GM18519 (cell line): ENCODE measurements at regions not wholly inside any gene's neighbourhood (a gene's known extent, or its start where the extent isn't known, plus 50 kb on each side); places are given as distances from the start of the nearest gene placed in this dataset.
"Not testable (repeated sequence)": the region's sequence is repeated elsewhere in the genome, so short reads cannot be mapped to it uniquely, and the experiment has no call there.

Experiments
- ATAC-seq: cut with Tn5 transposase; IDR thresholded peaks from one replicate; pipeline ENCODE4 v1.9.1; 2021; ENCODE audit warnings: mild to moderate bottlenecking, moderate library complexity; ENCODE audit not compliant: unreplicated experiment, low FRiP score

- no peak for ATAC-seq
Observed at GRCh38 chr10:9381733-9382532, 1327.4 kb downstream of the GATA3 start.

DNA sequence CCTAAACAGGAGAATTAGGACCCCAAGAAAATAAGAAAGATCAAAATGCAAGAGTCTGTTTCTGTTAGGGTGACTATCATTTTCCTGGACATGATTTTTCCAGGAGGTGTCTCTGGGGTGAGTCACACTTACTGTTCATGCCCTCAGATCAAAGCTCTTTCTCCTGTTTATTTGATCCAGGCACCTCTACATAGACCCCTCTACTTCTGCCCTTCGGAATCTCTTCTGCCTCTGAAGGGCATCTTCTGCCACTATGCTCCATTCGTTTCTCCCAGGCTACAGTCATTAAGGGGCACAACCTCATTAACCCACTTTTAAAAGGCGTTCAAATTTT is 1328.0 kb downstream of the GATA3 start:
- ATAC-seq: no peak

- no peak for ATAC-seq
Observed at GRCh38 chr10:9390516-9390915, 1336.0 kb downstream of the GATA3 start.

DNA sequence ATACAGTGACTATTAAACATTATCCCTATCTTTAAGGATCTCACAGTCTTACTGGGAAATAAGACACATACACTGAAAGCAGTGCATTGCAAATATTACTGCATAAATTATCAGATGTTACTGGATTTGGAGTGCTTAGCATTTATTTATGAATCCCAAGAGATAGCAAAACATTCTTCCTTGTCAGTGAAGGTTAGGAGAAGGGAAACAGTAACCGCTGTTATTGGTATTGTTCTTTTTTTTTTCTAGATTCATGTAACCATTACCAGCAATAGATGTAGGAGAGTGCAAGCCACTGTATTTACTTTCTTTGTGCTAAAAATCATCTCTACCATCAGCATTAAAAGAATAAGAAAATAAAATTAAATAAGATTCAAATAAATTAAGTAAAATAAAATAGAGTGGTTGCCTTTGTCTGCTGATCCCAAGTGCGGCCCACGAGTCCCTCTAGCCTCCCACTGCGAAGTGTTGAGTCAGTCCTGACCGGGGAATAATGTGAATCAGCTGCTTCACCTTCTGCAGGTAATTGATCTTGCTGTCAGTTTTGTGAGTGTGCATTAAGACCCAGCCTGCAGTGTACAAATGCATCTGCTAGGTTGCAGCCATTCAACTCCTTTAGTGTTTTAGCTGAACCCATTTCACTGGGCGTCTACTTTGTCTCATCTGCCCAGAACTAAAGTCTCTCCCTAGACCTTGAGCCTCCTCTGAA is 1344.9 kb downstream of the GATA3 start:
- ATAC-seq: no peak

DNA sequence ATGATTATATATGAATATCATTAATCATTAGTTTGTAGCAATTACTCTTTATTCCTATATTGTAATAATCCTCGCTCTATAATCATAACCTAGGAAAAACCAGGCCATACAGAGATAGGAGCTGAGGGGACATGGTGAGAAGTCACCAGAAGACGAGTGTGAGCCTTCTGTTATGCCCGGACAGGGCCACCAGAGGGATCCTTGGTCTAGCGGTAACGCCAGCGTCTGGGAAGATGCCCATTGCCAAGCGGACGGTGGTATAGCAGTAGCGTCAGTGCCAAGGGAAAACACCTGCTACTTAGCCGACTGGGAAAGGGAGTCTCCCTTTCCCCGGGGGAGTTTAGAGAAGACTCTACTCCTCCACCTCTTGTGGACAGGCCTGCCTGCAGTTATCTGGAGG is 1347.6 kb downstream of the GATA3 start:
- not testable (repeated sequence) for ATAC-seq

GRCh38 chr10:9402507-9403195 is 1348.2 kb downstream of the GATA3 start:
- not testable (repeated sequence) for ATAC-seq

DNA sequence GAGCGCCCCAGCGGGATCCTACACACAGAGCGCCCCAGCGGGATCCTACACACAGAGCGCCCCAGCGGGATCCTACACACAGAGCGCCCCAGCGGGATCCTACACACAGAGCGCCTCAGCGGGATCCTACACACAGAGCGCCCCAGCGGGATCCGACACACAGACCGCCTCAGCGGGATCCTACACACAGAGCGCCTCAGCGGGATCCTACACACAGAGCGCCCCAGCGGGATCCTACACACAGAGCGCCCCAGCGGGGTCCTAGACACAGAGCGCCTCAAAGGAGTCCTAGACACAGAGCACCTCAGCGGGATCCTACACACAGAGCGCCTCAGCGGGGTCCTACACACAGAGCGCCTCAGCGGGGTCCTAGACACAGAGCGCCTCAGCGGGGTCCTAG is 1352.7 kb downstream of the GATA3 start:
- ATAC-seq: not testable (repeated sequence)

DNA sequence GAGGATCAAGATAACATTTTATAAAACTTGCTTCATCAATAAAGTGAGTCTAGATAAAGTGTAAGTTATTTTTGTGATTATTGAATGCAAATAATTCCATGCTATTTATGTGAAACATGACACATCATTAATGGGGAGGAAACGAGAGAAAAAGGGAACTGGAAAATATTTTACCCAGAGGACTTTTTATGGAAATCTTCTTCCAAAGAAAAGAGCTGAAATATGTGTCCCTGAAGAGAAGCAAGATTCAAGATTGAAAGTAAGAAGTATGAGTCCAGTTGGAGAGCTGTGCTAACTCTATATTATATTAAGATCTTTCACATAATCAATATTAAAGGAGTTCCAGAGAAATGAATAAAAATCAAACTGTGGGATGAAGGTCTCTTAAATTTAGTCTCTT is 1361.8 kb downstream of the GATA3 start:
- no peak for ATAC-seq

DNA sequence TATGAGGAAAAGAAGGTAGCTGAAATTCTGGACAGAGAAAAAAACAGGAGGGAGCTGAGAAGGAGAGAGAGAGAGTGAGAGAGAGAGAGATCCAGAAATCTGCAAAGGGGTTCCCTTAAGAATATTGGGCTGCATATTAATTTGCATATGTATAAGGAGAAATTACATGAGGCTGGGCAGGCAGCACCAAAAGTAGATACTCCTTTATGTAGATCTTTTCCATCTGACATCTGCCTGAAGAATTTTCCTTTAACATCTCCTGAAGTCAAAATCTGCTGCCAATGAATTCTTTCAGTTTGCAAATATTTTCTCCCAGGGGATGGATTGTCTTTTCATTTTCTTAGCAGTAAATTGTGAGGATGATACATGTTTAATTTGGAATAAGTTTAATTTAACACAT is 1365.3 kb downstream of the GATA3 start:
- ATAC-seq: no peak

DNA sequence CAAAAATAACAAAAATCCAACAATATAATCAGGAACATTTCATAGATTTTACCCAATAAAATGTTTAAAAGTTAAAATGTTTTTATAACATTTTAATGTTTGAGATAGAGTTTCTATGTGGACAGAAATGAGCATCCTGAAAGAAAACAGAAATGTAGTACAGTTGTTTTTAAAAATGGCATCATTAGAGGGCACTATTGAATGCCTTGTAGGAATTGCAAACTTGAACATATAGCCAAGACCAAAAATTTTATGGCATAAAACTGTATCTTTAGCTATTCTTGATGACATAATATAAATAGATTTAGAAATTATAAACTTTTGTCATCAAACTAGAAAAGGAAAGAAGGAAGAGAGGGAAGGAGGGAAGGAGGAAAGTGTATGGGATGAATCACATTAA is 1372.7 kb downstream of the GATA3 start:
- no peak for ATAC-seq

DNA sequence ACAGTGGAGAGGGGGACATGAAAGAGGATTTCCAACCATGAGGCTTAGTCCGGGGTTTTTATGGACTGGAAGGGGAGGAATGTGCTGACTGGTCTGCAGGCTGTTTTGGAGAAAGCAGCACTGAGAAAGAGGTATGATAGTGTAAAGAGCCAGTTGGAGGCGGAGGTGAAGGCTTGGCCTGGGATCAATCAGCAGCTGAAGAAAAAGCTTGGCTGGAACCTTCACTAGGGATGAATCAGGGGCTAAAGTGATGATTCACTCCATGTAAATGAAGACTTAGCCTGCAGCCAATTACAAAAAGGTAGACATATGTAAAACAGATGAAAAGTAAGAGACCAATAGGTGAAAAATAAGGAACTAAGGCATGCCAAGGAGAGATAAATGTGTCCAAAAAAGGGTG is 1382.6 kb downstream of the GATA3 start:
- no peak for ATAC-seq

DNA sequence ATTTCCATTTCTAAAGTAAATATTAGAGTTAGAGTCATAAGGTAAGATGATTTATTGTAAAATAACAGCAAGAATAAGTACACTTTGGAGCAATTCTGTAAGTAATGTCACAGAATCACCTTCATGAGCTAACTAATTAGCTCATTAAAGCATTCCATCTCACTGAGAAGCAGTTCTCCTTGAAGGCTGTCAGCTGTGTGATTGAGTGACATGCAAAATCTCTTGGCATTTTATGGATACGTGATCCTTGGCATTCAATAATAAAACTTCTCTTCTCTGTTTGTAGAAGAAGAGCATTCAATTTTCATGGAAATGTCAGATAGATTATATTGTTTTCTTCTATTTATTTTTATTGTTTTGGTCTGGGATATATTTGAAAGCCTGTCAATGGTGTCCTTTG is 1389.3 kb downstream of the GATA3 start:
- no peak for ATAC-seq

DNA sequence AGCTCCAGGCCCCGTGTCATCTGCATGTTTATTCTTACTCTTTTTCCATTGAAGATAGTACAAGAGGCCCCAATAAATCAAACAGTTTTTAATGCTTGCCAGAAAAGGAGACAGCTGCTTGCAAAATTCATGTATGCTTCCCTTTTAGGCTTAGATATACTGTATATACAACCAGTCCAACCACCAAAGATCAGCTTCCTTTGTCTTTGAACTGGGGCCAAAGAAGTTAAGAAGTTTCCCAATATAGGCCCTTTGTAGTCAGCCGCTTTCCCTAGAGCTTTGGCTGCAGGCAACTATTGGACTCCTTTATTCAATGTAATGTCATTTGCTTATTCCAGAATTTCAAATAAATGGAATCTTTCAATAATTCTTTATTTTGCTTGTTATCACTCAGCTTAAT is 1395.0 kb downstream of the GATA3 start:
- no peak for ATAC-seq

DNA sequence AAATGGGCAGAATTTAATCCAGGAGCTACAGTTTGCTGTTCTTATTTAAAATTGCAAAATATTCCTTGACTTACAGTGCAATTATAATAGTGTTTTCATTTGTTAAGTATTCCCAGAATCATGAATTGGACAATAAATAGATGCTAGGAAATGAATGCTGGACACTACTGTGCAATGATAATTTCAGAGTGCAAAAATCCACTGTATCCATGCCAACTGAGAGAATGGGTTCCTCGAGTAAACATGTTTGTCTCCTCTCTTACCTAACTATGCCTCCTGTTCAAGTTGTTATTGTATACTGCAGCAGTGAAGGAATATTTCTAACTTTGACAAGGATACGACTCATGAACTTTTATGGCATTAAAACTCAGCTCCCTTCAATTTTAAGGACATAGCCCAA is 1396.3 kb downstream of the GATA3 start:
- ATAC-seq: no peak

DNA sequence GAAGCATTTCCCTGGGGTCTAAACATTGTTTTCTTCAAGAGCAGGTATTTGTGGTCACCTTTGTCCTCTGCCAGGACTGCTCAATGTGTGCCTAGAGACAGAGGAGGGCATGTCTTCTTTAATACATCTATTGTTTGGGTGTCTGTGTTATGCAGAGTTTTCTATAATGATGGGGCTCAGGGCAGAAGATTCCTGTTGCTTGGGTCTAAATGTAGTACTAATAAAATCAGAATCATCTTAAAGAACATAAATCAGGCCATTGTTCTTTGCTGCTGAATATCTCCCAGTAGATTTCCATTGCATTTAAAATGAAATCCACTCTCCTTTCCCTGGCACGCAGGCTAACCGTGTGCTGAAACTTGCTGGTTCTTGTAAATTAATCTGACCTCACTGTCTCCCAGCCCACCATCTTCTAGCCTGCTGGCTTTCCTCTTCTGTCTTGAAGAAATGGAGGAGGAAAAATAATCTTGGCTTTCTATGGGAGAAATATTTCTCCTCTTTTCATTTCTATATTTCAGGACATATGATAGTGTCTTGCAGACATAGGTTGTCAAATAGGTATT is 1396.8 kb downstream of the GATA3 start:
- ATAC-seq: no peak

- no peak for ATAC-seq
Observed at GRCh38 chr10:9452056-9452455, 1397.6 kb downstream of the GATA3 start.

DNA sequence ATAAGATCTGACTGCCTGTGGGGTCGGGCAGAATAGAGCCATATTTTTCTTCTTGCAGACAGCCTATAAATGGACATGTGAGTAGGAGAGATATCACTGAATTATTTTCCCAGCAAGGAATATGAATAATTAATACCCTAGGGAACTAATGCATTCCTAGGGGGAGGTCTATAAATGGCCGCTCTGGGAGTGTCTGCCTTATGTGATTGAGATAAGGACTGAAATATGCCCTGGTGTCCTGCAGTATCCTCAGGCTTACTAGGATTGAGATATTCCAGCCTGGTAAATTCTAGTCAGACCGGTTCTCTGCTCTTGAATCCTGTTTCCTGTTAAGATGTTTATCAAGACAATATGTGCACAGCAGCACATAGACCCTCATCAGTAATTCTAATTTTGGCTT is 1399.4 kb downstream of the GATA3 start:
- ATAC-seq: not testable (repeated sequence)

DNA sequence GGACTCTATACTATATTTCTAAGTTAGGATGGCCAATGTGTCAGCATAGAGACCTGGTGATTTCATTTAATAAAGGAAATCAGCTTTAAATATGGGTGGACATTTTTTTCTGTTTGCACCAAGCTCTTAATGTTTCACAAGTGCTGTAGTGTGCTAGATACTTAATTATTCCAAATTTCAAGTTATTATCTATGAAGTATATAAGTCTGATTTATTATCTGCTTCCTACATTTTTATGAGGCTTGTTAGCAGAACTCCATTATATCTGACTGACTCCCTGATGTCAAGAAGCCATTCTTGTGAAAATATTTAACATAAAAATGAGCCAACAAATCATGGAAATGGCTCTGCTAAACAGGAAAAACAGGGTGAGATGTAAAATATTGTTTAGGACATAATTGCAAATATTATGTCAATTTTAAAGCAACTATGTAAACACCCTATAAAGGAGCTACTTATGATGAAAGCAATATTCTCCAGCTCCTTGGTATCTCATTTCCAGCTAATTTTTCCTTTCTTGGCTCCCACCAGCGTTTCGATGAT is 1415.2 kb downstream of the GATA3 start:
- ATAC-seq: no peak

DNA sequence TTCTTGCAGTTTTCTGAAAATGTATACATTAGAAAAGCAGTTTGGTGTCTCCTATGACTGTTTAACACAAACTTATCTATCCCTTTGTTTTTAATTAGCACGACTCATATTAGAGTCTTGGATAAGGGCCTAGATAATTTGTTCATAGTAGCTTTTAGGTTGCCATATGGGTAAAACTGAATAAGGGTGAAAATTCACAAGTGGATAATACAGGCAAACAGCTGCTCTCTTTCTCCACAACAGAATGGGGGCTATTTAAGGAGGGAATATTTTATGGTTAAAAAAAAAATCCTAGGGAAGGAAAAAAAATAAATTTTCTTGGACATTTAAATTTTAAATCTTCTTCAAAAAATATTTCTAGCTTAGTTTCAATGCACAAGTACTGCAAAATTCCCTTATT is 1416.1 kb downstream of the GATA3 start:
- no peak for ATAC-seq

DNA sequence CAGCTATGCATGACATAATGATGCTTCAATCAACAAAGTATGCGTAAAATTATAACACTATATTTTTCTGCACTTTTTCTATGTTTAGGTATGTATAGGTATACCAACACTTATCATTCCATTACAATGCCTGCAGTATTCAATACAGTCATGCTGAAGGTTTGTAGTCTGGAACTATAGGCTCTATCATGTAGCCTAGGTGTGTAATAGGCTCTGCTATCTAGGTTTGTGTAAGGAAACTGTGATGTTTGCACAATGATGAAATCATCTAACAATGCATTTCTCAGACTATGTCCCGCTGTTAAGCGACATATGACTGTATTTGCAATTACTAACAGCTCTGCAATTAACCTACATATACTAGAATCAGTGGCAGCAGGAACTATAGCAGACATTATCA is 1447.5 kb downstream of the GATA3 start:
- no peak for ATAC-seq

DNA sequence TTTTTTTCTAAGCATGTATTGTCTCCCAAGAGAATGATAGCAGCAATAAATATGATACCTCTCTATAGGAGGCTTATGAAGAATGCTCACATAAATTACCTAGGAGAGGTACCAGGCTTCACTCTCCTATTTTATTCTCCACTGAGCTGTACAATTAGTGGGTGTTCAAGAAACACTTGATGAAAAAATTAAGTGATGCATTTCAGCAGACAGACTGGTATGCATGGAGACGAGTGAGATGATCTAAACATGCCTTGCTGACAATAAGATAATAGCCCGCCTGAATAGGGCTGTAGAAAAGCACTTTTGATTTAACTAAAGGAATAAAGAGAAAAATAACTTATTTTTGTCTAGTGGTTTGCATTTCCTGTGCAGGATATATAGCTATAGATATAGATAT is 1449.7 kb downstream of the GATA3 start:
- ATAC-seq: no peak
